M059J (cell line): ENCODE measurements at regions not wholly inside any gene's neighbourhood (a gene's known extent, or its start where the extent isn't known, plus 50 kb on each side); places are given as distances from the start of the nearest gene placed in this dataset.
A peak's percentile ranks its signal among the peaks of the same experiment; 100 is the strongest.
"Not testable (repeated sequence)": the region's sequence is repeated elsewhere in the genome, so short reads cannot be mapped to it uniquely, and the experiment has no call there.

Experiments
- DNase-seq: peaks from one replicate; pipeline ENCODE4 v3.0.0-alpha.2; 2012; ENCODE audit warnings: low read depth

- not testable (repeated sequence) for DNase-seq
Measured at GRCh38 chr7:121497545-121497944, 101.4 kb upstream of the FAM3C start.

- no peak for DNase-seq
Measured at GRCh38 chr7:121494516-121494915, 98.4 kb upstream of the FAM3C start.

DNA sequence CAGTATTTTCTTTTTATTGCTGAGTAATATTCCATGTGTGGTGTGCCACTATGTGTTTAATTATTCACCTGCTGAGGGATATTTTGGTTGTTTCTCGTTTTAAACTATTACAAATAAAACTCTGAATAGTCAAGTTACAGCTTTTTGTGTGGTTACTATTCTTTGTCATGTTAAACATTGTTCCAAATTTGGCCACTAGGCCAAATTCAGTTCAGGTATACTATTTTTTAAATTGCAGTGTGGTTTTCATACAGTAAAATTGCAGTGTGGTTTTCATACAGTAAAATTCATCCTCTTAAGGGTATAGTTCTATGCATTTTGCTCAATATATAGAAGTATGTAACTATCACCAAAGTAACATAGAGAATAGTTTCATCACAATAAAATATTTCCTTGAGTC, 97.4 kb upstream of the FAM3C start:
- DNase-seq = no peak

DNA sequence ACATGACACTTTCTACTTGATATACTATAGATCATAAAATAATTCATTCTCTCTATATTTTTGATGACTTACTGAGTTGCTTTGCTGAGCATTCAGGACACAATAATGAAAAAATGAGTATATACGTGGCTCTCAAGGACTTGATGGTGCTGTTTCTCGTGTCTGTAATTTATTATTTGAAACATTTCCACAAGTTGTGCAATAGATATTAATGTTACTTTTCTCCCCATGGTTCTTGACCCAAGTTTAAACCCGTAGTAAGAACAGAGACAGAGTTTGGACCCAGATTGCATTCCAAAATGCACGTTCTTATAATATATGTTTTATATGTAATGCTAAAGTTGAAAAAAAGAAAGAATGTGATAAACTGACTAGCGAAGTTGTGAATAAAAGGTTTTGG, 94.2 kb upstream of the FAM3C start:
- no peak for DNase-seq

DNA sequence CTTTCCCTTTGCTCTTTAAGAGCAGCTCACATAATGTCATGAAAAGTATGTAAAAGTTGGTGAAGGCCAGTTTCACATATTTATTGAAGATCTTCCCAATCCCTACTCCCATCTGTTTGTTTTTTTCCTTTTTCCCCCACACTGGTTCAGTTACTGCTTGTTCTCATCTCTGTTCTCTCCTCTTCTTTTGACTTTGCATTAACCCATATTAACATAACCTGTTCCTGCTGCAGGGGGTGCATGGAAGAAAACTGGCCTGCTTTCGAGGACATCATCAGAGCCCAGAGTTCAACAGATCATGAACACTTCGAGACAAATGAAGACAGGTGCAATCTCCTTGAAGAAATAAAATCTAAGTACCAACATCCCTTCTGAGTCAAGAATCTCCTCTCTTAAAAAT, 93.3 kb upstream of the FAM3C start:
- no peak for DNase-seq

DNA sequence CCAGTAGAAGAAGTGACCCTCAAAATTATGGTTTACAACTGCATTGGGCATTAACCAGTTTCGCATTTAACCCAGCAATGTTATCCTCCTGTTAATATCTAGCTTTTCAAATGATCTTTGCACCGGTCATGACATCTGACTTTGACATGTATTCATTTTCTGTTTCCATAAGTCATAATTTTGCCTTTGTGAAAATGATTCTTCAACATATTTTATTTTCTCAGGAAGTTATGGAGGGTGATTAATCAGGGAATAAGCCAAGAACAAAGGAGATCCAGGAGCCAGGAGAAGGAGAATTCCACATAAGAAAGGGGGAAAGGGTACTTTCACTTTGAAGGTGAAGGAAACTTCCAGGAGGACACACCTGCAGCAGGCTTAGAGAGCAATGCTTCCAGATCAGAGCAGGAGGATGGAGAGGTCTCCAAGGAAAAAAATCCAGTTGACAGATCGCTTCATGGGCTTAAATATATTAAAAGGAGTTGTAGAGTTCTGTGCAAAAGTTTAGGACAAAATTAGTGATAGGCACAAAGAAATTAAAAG, 92.1 kb upstream of the FAM3C start:
- DNase-seq = no peak

DNA sequence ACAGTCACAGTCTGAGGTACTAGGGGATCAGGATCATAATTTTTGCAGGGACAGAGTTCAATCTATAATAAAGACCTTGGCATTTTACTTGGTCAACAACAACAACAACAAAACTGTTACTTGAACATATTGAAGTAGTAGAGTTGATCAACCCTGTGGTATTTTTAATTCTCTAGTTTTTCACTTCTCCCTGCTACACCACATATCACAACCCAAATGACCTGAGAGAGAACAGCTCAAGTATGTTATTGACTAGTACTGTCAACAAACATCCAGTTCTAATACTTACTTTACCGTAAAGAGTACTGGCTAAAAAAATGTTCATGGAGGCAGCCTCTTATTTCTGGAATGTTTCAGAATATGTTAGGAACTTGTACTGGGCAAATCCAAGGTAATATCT, 90.5 kb upstream of the FAM3C start:
- no peak for DNase-seq

- DNase-seq = peak; percentile 31
Measured at GRCh38 chr7:121485467-121486243, 89.5 kb upstream of the FAM3C start.

DNA sequence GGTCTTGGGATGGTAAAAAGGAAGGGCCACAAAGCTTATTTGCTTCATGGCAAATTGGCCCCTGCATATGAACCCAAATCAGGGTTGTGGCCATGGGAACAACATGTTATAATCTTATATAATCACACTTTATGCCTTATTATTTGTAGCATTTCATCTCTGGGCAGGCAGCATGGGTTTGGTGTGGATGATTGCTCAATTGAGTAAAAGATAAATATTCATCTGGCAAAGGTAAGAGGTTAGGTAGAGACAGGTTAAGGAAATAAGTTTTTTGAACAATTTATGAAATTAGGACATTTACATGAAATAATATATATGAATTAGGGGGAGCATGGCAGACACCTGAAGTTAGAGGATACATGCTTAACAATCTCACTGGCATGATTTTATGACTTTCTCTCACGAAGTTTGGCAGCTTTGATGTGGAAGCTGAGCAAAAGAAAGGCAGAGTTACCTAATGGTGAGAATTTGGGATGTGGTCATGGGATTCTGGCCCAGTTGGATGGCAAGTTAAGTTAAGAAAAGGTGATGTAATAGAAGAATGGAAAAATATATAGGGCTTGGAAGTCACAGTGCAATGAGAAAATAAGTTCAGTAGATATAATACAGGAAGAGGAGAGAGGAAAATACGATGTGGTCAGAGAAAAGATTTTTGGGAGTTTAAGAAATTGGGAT, 88.1 kb upstream of the FAM3C start:
- no peak for DNase-seq

DNA sequence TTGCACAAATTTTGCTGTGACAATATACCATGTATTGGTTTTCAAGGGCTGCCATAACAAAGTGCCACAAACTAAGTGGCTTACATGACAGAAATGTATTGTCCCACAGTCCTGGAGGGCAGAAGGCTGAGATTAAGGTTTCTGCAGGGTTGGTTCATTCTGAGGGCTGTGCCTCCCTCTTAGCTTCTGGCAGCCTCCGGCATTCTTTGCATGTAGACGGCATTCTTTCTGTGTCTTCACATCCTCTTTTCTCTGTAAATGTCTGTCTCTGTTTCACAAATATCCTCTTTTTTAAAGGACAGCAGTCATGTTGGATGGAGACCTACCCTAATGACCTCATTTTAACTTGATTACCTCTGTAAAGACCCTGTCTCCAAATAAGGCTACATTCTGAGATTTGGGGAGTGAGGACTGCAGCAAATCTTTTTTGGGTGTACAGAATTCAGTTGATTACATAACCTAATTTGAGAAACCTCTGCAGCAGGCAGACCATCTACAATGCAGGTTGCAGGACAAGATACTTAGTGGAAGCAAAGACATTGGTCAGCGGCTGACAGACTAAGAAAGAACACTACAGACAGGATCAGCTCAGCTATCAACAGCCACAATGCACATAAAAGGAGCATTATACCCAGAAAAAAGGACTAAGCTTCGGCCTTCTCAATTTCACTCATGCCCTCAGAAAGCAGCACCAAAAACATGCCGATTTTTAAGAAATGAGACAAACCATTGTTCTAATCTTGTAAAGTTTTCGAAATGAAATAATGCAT, 84.6 kb upstream of the FAM3C start:
- peak; percentile 9 for DNase-seq

DNA sequence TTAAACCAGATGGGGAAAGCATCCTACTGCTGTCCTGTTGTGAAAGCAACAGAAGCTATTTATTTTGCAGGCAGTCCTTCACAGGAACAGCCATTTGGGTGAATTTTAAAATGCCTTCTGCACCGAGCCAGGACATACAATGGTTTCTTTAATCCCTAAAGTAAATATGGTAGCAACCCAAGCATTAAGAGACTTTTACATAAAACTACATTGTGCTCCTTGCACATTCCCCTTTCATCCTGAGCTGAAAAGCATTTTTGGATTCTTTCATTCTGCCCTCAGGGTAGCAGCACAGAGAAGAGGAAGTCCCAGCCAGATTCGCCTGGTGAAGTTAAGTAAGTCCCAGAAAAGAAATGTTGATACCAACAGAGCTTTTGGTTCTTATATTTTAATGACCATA, 84.0 kb upstream of the FAM3C start:
- peak; percentile 50 for DNase-seq

- DNase-seq = no peak
Measured at GRCh38 chr7:121479466-121479865, 83.4 kb upstream of the FAM3C start.

DNA sequence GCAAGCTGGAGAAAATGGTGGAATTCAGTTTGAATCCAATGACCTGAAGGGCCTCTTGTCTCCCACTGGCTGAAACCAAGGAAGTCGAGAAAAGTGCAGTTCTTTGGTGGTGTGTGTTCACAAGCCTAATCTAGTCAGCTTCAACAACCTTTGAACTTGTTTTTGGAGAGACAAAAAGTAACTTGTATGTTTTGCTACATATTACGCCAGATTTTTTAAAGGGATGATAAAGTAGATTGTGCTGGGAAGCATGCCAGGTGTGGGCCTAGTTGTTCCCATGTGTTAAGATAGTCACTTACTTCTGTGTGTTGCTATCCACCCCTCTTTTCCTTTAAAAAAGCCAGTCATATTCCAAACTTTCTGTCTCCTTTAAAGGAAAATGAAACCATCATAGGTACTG, 79.7 kb upstream of the FAM3C start:
- DNase-seq = no peak

DNA sequence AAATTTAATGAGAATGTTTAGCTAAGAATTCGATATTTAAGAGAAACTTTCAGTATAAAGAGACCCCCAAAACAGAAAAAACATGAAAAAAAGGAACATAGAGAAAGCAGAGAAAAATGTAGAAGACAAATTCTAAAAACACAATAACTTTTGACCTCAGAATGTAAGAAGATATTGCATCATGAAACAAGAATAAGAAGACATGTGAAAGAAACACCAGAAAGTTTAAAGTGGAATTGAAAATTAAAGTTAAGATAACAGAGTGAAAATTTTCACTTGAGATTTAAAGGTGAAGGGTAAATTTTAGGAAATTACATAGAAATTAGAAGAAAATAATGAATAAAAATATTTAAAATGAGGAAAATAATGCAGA, 78.2 kb upstream of the FAM3C start:
- no peak for DNase-seq

DNA sequence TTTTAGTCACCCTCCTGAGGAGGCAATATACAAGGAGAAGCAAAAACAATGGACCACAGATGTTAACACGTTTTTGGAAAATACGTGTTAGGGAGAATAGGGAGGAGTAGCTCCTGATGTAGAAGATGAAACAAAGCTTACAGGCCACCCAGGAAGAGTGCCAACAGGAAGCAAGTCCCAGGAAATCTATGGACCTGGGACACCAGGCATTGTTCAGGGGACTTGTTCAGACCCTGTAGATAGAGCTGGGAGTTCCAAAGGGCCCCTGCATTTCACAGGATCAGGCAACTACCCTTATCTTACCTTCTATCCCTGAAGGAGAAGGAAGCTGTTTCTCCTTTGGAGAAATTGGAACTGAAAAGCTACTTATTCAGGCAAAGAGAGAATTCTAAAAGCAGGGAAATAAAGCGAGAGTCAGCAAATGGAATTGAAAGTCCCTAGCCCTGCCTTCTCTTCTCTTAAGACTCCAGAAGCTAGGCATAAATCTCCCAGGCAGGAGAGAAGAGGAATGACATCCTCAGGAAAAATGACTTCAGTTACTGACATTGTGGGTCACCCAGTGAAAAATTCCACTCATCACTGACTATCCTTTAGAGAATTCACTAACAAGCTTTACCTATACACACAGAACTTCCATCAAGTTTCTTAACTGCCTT, 77.7 kb upstream of the FAM3C start:
- peak; percentile 4 for DNase-seq

DNA sequence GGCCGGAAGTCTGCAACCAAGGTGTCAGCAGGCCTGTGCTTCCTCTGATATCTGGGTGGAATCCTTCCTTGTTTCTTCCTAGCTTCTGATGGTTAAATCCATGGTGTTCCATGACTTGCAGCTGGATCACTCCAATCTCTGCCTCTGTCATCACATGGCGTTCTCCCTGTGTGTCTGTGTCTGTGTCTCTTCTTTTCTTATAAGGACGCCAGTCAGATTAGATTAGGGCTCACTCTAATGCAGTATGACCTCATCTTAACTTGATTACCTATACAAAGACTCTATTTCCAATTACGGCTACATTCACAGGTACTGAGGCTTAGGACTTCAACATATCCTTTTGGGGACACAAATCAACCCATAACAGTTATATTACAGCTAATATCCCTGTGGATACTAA, 70.3 kb upstream of the FAM3C start:
- DNase-seq = no peak

DNA sequence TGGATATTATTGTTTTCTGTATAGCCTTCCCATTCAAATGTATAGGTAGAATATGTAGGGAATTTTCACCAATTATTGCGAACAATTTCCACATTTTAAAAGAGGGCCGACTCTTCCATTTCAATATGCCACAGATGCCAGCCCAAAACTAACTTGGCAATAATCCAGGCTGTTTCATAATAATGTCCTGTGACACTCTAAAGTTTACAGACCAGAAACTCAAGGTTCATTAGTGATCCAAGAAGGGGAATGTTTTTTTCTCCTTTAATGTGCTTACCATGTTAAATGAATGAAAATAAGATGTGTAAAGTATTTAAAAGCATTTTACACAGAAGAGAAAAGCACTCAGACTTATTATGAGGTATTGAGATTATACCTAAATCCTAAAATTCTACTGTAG, 63.0 kb upstream of the FAM3C start:
- DNase-seq = no peak

GRCh38 chr7:121456785-121457359, 60.8 kb upstream of the FAM3C start:
- no peak for DNase-seq

- no peak for DNase-seq
Measured at GRCh38 chr7:121456015-121456414, 59.9 kb upstream of the FAM3C start.

- no peak for DNase-seq
Measured at GRCh38 chr7:121452389-121452788, 56.3 kb upstream of the FAM3C start.

- no peak for DNase-seq
Measured at GRCh38 chr7:121451367-121452094, 55.4 kb upstream of the FAM3C start.
